ENCODE measurements at regions not wholly inside any gene's neighbourhood (a gene's known extent, or its start where the extent isn't known, plus 50 kb on each side); places are given as distances from the start of the nearest gene placed in this dataset.
"Not testable (repeated sequence)": the region's sequence is repeated elsewhere in the genome, so short reads cannot be mapped to it uniquely, and the experiment has no call there.

- H3K27ac ChIP-seq = no peak overlapping the region
- TF ChIP-seq ZFX (IDR thresholded peaks at IDR 0.05; ENCODE audit: borderline replicate concordance) (no peak), CTCF (IDR thresholded peaks at IDR 0.05) (no peak)
These were observed 1259.6 kb upstream of the TENM4 start for GRCh38 chr11:80700386-80700785.

- H3K27ac ChIP-seq = not testable (repeated sequence)
These were observed 1258.8 kb upstream of the TENM4 start for GRCh38 chr11:80699406-80700177.

GRCh38 chr11:80698637-80699036 is 1257.8 kb upstream of the TENM4 start:
- TF ChIP-seq ZFX (IDR thresholded peaks at IDR 0.05; ENCODE audit: borderline replicate concordance) = no peak
- no peak for TF ChIP-seq CTCF (IDR thresholded peaks at IDR 0.05)
- no peak overlapping the region for H3K27ac ChIP-seq

- no peak overlapping the region for H3K27ac ChIP-seq
- no peak for TF ChIP-seq ZFX (IDR thresholded peaks at IDR 0.05; ENCODE audit: borderline replicate concordance)
- TF ChIP-seq CTCF (IDR thresholded peaks at IDR 0.05) = no peak
These were observed 1253.6 kb upstream of the TENM4 start for GRCh38 chr11:80694385-80694784.

GRCh38 chr11:80687941-80688340 is 1247.1 kb upstream of the TENM4 start:
- H3K27ac ChIP-seq = no peak overlapping the region
- TF ChIP-seq CTCF (IDR thresholded peaks at IDR 0.05) = no peak
- no peak for TF ChIP-seq ZFX (IDR thresholded peaks at IDR 0.05; ENCODE audit: borderline replicate concordance)

- TF ChIP-seq CTCF (IDR thresholded peaks at IDR 0.05) = no peak
- TF ChIP-seq ZFX (IDR thresholded peaks at IDR 0.05; ENCODE audit: borderline replicate concordance) = no peak
- H3K27ac ChIP-seq = no peak overlapping the region
These were observed 1246.1 kb upstream of the TENM4 start for GRCh38 chr11:80686889-80687288.

- TF ChIP-seq ZFX (IDR thresholded peaks at IDR 0.05; ENCODE audit: borderline replicate concordance) (no peak), CTCF (IDR thresholded peaks at IDR 0.05) (no peak)
- no peak overlapping the region for H3K27ac ChIP-seq
These were observed 1232.7 kb upstream of the TENM4 start for GRCh38 chr11:80673566-80673965.

GRCh38 chr11:80669620-80670019 is 1228.8 kb upstream of the TENM4 start:
- TF ChIP-seq ZFX (IDR thresholded peaks at IDR 0.05; ENCODE audit: borderline replicate concordance) = no peak
- TF ChIP-seq CTCF (IDR thresholded peaks at IDR 0.05) = no peak
- no peak overlapping the region for H3K27ac ChIP-seq
